Stimulated activated CD8-positive, alpha-beta memory T cell treated with anti-CD3 and anti-CD28 coated beads, Interleukin-2, amount 100 ng/mL, for 1 hour (primary cell): ENCODE measurements at regions not wholly inside any gene's neighbourhood (a gene's known extent, or its start where the extent isn't known, plus 50 kb on each side); places are given as distances from the start of the nearest gene placed in this dataset.

Source experiments
- DNase-seq, 2 donors: peaks; one replicate each; pipeline ENCODE4 v3.0.0-alpha.2; 2020; ENCODE audit warnings: low read depth in 2 of 2

GRCh38 chr18:24986666-24987302, 365.2 kb downstream of the ZNF521 start:
- DNase-seq, result no peak

DNA sequence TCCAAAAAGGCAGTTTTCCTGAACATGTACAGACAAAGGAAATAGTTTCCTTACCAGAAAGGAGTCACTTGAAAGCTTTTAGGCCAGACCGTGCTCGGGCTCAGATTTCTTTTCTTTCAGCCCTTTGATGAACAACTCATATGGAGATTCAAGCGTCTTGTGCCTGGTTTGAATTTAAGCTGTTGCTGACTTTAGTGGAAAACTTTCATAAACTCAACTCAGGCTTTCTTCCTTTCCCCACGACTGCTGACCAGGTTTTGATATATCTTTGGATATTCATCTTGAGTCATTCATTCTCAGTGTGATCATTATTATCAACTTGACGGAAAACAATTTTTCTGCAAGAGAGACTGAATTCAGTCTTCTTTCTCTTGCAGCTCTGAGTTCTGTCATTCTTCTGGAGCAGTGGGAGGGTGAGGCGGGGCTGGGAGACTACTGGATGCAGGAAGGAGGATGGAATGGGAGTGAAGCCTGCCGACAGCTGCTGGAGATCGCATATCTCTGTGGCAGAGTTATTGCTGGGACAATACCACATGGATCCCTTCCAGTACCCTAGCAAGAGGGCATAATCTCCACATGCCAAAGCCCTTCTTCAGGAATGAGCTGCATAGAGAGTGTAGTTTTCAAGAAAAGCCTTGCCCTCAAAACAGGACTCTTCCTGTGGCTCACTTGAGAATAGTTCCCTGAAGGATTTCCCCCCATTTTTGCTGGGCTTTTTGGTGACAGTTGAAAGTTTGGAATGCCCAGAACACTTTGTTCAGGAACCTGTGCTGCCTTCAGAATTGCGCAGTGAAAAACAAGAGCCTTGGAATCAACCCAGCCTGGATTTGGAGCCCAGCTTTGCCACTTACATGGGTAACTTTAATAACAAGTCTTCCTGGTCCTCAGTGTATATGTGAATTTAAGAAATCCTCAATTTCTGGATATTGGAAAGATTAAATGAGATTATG, 364.4 kb downstream of the ZNF521 start:
- DNase-seq, result no peak

DNA sequence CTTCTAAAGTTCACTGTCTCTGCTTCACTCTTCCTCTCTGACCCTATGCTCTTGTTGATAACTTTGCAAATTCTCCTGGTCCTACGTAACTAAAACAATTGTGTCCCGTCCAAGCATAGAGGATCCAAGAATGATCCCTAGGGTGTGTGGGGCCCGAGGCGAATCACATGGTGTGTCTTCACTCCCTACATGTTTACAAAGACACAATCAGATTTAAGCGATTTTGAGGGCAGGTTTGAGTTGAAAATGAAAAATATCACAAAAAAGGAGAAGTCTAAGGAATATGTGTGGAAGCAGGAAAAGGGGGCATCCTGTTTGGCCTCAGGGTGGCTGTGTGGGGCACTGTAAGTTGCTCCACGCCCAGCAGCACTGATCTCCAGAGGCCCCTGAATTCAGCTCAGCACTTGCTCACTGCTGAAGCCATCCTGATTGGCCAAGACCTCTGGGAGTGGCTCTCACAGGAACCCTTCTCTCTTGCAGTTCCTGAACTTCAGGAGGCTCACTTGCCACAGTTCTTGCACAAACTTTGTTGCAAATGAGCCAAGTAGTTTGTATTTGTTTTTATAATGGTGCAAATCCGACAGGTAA, 363.6 kb downstream of the ZNF521 start:
- DNase-seq, result no peak

DNA sequence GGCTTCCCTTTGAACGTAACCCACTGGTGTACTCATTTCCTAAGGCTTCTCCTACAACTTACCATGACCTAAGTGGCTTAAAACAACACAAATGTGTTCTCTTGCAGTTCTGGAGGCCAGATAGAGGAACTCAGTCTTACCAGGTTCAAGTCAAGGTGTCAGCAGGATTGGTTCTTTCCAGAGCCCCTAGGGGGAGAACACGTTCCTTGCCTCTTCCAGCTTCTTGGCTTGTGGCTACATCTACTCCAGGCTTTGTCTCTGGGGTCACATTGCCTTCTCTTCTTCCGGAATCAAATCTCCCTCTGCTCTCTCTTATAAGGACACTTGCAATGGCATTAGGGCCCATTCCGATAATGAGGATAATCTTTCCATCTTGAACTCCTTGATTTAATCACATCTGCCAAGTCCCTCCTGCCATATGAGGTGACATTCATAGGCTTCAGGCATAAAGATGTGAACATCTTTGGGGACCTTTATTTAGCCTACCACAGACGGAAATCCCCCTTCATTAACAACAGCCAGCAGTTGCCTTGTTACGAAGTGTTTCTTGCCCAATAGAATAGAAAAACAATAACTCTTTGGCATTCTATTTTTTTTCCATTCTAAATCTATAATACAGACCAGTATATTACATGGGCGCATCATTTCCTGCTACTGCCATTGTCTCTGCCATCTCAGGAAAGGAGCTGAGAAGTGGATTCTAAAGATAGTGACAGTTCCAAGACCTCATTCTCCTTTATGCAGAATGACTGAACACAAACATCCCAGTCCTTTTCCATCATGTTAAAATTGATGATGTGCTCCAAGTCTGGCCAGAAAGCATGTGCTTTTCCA, 362.0 kb downstream of the ZNF521 start:
- DNase-seq, result no peak

DNA sequence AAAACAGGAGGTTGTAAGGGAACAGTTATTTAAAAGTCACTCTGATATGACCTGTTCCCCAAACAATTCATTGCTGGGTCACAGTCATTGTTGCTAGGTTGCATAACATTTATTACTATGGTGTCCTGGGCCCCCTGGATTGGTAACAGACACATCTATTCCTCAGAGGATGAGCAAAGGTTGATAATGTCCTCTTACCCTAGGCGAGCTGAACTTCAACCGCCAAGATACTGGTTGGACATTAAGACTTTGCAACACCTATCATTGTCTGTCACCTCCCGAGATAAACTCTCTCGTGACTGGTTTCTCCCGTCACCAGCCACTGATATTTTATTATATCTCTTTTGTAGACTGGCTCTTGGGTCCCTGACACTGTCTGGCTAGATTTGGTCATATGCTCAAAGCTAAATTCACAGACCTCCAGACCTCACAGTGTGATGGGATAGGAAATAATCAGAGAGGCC, 361.3 kb downstream of the ZNF521 start:
- DNase-seq, result no peak

- no peak for DNase-seq
These were observed 360.6 kb downstream of the ZNF521 start for GRCh38 chr18:24991141-24992060.

- DNase-seq, result no peak
These were observed 359.5 kb downstream of the ZNF521 start for GRCh38 chr18:24992491-24992890.

DNA sequence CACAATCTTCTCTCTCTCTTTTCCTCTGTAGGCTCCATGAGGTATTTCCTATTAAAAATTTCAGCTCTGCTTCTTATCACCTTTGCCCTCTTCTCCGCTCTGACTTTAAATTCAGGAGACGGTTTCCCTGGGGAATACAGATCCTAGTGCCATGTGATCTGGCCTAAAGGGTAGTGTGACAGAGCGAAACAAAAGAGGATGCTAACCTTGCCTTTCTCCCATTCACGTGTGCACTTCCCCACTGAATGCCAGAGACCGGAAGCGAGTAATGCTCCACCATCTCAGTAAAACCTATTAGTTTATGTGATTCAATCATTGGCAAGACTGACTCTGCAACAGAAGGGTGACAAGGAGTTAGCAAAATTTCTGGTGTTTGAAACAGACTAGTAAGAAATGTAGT, 358.3 kb downstream of the ZNF521 start:
- no peak for DNase-seq

DNA sequence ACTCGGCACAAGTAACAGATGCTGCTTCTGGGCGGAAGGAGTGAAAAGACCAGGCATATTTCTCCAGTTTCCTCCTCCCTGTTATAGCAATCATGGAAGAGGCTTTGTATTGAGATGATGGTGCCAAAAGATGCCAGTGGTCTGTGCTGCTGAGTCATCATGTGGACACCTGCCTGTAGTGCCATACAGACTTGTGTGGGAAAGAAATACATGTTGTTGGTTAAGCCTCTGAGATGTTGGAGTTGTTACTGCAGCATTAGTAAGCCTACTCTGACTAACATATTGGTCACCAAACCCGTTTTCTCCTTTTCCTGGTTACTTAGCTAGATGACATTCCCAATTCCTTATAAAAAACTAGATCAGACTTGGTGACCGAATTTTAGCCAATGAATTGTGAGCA, 356.9 kb downstream of the ZNF521 start:
- no peak for DNase-seq

GRCh38 chr18:24995755-24996154, 356.2 kb downstream of the ZNF521 start:
- no peak for DNase-seq

GRCh38 chr18:24999650-25000267, 352.2 kb downstream of the ZNF521 start:
- no peak for DNase-seq

DNA sequence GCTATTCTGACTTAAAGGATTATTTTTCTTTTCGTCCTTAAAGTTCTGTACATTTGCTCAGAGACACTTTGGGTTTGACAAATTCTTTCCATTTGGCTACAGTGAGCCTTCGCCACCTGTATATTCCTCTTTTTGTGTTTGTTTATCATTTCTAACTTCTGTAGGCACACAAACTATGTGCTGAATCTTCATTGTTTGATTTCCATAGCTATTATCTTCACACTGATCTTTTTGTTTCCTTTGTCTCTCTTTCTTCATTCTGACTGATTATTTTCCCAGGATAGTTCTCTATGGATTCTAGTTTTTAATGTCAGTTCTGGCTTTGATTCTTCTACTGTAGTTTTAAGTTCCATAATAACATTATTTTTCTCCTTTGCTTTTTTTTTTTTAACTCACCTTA, 350.2 kb downstream of the ZNF521 start:
- no peak for DNase-seq

DNA sequence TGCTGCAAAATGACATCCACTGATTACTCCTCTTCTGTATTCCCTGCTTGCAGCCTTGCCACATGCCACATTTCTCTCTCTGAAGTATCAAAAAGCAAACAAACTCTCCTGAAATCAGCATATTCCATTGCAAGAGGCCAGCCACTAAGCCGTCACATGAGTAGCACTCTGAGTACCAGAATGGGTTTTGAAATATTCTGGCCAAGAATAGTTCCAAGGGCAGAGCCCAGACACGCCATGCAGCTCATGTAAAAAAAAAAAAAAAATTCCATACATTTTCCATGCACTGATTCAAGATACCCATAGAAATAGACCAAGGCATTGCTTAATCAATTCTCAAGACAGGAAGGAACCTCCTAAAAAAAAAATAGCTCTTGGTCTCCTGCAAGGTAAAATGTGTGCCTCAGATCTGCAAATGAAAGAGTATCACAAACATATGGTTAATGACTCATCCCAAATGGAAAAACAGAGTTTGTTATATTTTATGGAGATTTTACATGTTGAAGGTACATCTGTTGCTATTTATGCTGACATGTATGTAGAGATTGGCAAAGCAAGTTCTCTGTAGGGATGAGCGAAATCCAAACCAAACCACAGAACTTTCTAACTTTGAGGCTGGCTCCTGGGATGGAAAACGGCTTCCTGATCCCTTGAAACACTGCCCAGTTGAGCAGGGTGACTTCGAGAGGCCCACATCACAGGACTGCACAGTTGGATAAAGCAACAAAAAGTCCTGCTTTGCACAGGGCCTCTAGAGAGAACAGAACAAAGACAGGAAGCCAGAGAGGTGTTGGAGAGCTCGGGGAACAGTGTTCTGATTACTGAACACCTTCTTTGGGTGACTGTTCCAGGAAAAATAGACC, 346.2 kb downstream of the ZNF521 start:
- no peak for DNase-seq

- DNase-seq, result no peak
These were observed 341.2 kb downstream of the ZNF521 start for GRCh38 chr18:25010623-25011374.
